Germinal center (tissue), 1 donor: ENCODE measurements at regions not wholly inside any gene's neighbourhood (a gene's known extent, or its start where the extent isn't known, plus 50 kb on each side); places are given as distances from the start of the nearest gene placed in this dataset.
"Not testable (repeated sequence)": the region's sequence is repeated elsewhere in the genome, so short reads cannot be mapped to it uniquely, and the experiment has no call there.

Experiments
- DNase-seq: peaks from one replicate; pipeline ENCODE4 v3.0.0; 2012; ENCODE audit warnings: mixed read lengths, low spot score

DNA sequence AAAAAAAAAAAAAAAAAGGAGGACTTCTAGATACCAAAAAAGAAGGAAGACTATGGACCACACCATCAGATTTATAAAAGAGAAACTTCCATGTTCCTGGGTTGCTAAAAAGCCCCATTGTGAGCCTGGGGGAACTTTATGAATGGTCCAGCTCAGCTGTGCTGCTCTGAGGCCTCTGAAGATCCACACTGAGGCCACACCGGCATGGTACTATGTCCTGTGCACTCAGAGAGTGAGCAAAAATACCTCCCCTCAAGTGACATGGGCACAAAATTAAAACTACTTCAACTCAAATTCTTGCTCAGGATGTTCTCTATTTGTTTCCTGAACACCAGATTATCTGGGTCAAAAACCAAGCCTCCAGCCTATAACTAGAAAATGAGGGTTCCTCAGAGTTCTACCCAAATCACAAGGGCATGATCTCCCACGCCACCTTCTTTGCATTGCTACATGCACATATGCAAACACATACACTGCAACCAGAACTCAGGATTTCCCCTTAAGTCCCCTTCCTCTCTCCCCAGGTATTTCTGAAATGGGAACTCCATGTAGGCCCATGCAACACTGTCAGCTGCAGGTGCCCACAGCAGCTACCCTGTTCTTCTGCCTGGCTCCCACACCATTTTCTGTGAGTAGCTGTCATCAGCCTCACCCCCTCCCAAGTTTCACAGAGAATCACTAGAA lies 94.4 kb downstream of the SH3GLB1 start:
- DNase-seq: peak; percentile 45

- DNase-seq: not testable (repeated sequence)
Measured at GRCh38 chr1:86803641-86804040, 99.3 kb downstream of the SH3GLB1 start.

DNA sequence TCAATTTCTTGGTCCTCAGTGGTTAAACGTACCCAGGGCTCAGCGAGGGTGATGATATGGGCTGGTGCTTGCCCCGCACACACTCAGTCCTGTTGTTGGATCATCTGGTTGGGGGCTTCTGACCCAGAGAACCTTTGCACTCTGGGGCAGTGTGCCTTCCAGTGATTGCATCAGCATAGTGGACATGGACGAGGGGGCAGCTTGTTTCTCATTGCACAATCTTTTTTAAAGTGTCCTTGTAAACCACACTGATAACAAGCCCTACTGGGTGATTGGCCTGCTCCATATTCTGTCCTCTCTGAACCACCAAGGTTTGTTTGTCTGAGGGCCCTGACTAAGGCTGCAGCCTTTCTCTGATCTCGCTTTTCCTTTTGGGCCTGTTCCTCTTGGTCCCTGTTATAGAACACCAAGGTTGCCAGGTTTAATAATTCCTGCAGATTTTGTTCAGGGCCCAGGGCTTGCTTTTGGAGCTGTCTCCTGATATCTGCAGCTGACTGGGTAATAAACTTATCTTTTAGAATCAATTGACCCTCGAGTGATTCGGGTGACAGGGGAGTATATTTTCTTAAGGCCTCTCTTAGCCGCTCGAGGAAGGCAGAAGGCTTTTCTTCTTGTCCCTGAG lies 101.6 kb downstream of the SH3GLB1 start:
- DNase-seq: not testable (repeated sequence)

GRCh38 chr1:86811142-86811924 lies 102.6 kb downstream of the SELENOF start:
- DNase-seq: no peak

GRCh38 chr1:86812286-86812685 lies 101.6 kb downstream of the SELENOF start:
- no peak for DNase-seq
